ENCODE measurements at regions not wholly inside any gene's neighbourhood (a gene's known extent, or its start where the extent isn't known, plus 50 kb on each side); places are given as distances from the start of the nearest gene placed in this dataset.

- TF ChIP-seq SIN3A (IDR thresholded peaks at IDR 0.05; ENCODE audit: borderline replicate concordance, insufficient read depth, low read depth, low read length) (no peak), CTCF (IDR thresholded peaks at IDR 0.05) (no peak), REST (IDR thresholded peaks at IDR 0.05; ENCODE audit: insufficient read depth in 1 of 2, low read depth in 2 of 2, low read length in 1 of 2) (no peak), TCF7L2 (IDR thresholded peaks at IDR 0.05; ENCODE audit: low read depth, low read length) (no peak)
These were observed 159.5 kb upstream of the POU2AF2 start for GRCh38 chr11:111086058-111086457.
